ENCODE measurements at regions not wholly inside any gene's neighbourhood (a gene's known extent, or its start where the extent isn't known, plus 50 kb on each side); places are given as distances from the start of the nearest gene placed in this dataset.
"Not testable (repeated sequence)": the region's sequence is repeated elsewhere in the genome, so short reads cannot be mapped to it uniquely, and the experiment has no call there.

DNA sequence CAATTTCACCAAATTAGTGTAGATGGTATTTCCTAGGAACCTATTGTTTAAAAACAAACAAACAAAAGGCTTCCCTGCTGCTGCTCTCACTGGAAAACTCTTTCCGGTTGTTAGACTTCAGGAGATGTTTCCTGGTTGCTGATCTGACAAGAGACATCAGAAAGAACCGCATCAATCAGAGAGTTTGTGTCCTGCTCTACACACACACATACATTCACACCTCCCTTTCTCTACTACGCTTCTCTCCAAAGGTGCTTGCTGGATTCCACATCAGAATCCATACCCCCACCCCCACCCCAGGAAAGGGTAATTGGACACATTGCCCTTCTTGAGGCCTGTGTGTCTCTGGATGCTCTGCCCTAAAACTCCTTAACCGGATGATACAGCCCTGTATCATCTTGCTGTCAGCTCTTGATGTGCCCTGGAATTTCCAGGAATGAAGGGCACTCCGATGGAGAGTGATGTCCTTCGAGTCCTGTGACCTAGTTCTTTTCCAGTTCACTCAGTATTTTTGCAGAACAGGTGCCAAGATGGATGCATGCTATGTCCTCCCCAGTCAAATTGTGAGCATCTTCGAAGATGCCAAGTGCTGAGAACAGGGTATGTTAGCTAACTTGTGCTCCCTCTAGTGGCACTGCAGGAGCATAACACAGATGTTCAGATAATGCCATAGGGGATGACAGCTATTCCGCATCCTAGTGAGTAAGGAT is 113.7 kb upstream of the SLC35F3 start:
- DNase-seq = peak; percentile 0

DNA sequence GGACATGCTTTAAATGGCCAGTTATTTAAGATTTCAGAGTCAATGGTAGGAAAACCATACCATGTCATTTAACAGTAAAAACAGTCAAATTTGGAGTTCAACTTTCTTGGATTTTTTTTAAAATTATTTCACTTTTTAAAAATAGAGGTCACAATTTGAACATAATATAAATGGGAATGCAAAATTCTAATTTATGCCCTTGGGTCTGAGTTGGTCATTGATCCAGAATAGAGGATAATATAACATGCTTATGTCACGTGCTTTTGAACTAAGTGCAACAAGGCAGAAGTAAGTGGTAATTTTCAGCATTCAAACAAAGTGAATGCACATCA is 113.1 kb upstream of the SLC35F3 start:
- DNase-seq = no peak

DNA sequence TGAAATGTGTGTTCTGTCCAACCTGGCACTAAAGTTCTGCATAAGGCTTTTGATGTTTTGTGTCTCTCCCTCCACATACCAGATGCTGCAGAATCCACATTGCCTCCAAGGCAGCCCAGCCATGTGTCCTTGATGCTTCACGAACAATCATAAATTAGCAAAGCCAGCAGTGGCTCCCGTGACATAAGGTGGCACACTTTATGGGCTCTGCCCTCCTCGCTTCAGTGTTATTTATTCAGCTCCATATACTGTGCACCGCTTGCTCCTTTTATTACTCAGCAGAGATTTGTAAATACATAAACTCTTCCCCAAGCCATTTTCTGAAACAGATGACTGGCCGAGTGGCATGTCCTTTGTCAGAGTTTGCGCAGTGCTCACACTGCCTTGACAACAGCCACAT is 112.8 kb upstream of the SLC35F3 start:
- no peak for DNase-seq

DNA sequence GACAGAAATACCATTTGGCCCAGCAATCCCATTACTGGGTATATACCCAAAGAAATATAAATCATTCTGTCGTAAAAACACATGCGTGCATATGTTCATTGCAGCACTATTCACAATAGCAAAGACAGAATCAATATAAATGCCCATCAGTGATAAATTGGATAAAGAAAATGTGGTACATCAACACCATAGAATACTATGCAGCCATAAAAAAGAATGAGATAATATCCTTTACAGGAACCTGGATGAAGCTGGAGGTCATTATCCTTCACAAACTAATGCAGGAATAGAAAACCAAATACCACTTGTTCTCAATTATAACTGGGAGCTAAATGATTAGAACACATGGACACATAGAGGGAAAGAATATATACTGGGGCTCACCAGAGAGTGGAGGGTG is 109.6 kb upstream of the SLC35F3 start:
- no peak for DNase-seq

- DNase-seq = no peak
Measured at GRCh38 chr1:233796146-233796783, 108.2 kb upstream of the SLC35F3 start.

DNA sequence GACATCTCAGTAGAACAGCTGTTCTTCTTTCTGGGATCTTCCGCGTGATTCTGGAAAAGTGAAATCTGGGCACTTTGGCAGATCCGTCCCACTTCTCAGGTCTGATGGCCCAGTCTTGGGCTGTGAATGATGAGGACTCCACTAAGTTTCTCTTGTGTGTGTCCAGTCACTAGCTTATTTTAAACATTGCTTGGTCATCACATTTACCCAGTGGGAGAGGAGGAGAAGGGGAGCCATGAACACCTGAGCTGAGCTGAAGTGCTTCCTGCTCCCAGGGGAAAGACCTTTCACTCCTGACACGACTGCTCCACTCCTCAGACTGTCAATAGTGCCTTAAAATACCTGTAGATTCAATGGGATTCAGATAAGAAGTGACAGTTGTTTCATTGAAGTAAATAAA is 101.9 kb upstream of the SLC35F3 start:
- no peak for DNase-seq

DNA sequence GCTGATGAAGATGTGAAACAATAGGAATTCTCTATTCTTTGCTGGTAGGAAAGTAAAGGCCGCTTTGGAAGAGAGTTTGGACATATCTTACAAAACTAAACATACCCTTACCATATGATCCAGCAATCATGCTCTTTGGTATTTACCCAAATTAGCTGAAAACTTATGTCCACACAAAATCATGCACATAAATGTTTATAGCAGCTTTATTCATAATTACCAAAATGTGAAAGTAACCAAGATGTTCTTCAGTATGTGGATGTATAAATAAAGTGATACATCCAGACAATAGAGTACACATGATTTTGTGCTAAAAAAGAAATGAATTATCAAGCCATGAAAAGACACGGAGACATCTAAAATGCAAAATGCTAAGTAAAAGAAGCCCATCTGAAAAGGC is 98.7 kb upstream of the SLC35F3 start:
- DNase-seq = no peak

- DNase-seq = no peak
Measured at GRCh38 chr1:233815357-233815756, 89.1 kb upstream of the SLC35F3 start.

DNA sequence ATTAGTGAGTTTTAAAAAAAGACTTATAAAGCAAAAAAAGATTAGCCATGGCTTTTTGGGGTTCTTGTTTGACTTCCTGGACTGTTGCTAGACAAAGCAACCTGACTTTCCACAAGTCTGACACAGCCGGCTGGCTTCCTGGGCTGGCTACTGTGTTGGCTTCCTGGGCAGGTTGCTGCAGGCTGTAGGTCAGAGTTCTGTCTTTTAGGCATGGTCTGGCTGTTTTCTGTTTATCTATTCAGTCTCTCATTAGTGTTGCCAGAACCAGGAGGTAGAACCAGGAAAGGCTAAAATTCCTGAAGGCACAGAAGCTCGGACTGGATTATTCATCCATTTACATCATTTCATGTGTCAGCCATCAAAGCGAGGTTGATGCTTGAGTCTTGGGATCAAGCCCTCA is 88.6 kb upstream of the SLC35F3 start:
- no peak for DNase-seq

- no peak for DNase-seq
Measured at GRCh38 chr1:233816348-233816747, 88.1 kb upstream of the SLC35F3 start.

DNA sequence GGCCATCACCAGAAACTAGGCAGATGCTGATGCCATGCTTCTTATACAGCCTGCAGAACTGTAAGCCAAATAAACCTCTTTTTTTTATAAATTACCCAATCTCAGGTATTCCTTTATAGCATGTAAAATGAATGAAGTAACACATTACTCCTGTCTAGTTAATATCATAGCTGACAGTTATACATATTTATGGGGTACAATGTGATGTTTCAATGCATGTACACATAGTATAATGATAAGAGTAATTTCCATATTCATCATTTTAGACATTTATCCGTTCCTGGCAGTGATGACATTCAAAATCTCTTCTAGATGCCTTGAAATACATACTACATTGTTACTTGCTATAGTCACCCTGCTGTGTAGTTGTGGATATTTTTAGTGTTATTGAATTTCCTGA is 85.4 kb upstream of the SLC35F3 start:
- DNase-seq = no peak

DNA sequence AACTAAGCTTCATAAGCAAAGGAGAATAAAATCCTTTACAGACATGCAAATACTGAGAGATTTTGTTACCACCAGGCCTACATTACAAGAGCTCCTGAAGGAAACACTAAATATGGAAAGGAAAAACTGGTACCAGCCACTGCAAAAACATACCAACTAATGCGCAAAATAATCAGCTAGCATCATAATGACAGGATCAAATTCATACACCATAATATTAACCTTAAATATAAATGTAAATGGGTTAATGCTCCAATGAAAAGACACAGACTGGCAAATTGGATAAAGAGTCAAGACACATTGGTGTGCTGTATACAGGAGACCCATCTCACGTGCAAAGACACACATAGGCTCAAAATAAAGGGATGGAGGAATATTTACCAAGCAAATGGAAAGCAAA is 80.3 kb upstream of the SLC35F3 start:
- DNase-seq = not testable (repeated sequence)

GRCh38 chr1:233827937-233828336 is 76.5 kb upstream of the SLC35F3 start:
- DNase-seq = not testable (repeated sequence)

GRCh38 chr1:233828480-233828879 is 76.0 kb upstream of the SLC35F3 start:
- DNase-seq = no peak

DNA sequence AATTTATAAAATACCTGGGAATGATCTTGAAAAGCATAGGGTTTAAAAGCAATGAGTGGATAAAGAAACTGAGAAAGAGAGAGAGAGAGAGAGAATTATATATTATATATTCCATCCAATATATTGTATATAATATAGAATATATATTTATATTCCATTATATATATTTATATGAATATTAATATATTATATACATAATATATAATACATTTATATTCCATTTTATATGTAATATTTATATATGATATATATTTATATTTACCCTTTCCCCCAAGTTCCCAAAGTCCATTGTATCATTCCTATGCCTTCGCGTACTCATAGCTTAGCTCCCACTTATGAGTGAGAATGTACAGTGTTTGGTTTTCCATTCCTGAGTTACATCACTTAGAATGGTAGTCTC is 69.9 kb upstream of the SLC35F3 start:
- no peak for DNase-seq

DNA sequence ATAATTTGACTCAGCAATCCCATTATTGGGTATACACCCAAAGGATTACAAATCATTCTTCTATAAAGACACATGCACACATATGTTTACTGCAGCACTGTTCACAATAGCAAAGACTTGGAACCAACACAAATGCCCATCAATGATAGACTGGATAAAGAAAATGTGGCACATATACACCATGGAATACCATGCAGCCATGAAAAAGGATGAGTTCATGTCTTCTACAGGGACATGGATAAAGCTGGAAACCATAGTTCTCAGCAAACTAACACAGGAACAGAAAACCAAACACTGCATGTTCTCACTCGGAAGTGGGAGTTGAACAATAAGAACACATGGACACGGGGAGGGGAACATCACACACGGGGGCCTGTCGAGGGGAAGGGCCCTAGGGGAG is 66.3 kb upstream of the SLC35F3 start:
- DNase-seq = not testable (repeated sequence)

DNA sequence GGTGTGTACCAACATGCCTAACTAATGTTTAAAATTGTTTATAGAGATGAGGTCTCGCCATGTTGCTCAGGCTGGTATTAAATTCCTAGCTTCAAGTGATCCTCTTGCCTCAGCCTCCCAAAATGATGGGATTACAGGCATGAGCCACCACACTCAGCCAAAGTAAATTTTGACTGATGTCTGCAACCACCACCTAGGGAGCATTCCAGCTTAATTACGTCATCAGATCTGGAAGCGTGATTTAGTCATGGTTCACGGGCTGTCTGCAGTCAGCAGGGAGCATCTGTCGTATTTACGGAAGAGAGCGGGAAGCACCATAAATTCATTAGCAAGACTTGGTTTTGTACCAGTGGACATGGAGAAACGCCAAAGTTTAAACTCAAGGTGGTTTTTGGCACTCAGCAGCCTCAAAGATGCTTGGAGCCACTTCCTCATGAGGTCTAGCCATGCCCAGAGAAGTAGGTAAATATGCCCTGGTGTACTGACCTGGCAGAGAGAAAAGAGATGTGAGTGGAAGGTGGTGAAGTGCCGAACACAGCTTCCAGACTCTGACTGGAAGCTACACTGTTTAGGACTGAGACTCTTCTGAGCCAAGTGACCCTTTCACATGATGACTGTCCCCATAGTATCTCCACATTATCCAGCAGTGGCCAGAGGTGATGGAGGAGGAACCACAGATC is 60.8 kb upstream of the SLC35F3 start:
- DNase-seq = no peak

DNA sequence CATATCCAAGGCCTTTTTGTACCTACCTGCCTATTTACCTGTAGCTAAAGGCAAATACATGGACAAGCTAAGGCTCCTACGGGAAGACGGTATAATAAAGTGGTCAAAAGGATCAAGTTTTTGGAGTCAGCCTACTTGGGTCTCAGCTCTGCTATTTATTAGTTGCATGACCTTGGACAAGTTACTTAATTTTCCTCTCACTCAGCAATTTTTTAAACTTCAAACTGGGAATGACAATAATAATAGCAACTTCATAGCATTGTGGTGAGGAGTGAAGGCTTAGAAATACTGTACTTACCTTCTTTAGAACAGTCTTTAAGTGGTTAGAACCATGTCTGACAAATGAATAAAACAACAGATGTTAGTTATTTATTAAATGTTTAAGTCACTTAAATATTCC is 60.2 kb upstream of the SLC35F3 start:
- DNase-seq = no peak

GRCh38 chr1:233844692-233845091 is 59.8 kb upstream of the SLC35F3 start:
- no peak for DNase-seq
